Left ventricle myocardium superior (tissue), 1 donor: ENCODE measurements at regions not wholly inside any gene's neighbourhood (a gene's known extent, or its start where the extent isn't known, plus 50 kb on each side); places are given as distances from the start of the nearest gene placed in this dataset.
"Not testable (repeated sequence)": the region's sequence is repeated elsewhere in the genome, so short reads cannot be mapped to it uniquely, and the experiment has no call there.

Source experiments
- ATAC-seq: fragments of 200-7000 bp; cut with Tn5 transposase; one replicate; pipeline ENCODE4 v1.9.1; 2020; ENCODE audit warnings: mild to moderate bottlenecking, moderate library complexity
- DNase-seq: peaks from one replicate; pipeline ENCODE4 v3.0.0-alpha.2; 2020
- intact Hi-C: fragments of 100-400 bp; cut with micrococcal nuclease; formaldehyde crosslinking; loops from one replicate; pipeline ENCODE4 v1.11.0; 2022
- donor health status: DM: no; HTN: yes; CAD: no; lungs with severe emphysema.

DNA sequence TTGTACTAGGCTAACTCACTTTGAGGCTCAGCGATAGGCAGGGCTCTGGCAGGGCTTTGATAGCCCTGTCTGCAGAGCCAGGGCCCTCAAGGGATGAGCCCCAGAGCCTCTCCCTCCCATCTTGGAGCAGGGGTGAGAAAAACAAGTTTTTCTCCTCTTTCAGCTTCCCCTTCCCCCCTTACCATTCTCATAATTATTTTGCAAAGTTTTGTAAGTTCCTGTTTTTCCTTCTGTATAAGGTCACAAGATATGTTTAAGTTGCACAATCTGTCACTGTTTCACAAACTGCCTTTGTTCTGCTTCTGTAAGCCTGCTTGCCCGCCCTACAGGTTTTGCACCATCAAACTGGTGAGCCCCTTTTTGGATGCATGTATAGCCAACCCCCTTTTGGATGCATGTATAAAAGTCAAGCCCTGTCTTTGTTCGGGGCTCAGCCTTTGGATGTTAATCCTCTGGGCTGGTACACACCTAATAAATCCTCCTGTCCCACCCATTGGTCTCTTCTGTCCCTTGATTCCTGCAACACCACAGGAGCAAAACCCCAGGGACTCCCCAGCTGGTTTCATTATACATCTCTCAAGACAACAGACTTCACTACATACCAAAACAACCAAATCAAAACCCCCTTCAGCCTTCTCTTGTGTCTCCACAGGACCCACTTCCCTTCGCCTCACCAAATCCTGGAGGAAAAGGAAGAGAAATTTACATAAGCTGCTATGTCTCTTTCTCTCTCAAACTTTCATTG is 52.5 kb upstream of the RESF1 start:
- ATAC-seq: peak; percentile 18
- intact Hi-C loops: no loop called here
- no peak for DNase-seq

DNA sequence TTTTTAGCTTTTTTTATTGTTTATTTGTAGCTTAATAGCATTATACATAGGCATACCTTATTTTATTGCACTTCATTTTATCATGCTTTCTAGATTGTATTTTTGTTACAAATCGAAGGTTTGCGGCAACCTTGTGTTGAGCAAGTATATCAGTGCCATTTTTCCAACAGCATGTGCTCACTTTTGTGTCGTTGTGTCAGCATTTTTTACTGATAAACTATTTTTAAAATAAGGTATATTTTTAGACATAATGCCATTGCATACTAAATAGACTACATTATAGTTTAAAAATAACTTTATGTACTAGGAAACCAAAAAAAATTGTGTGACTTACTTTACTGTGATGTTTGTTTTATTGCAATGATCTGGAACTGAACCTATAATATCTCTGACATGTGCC is 56.2 kb upstream of the RESF1 start:
- ATAC-seq (no peak), DNase-seq (no peak)
- intact Hi-C loops: no loop called here

DNA sequence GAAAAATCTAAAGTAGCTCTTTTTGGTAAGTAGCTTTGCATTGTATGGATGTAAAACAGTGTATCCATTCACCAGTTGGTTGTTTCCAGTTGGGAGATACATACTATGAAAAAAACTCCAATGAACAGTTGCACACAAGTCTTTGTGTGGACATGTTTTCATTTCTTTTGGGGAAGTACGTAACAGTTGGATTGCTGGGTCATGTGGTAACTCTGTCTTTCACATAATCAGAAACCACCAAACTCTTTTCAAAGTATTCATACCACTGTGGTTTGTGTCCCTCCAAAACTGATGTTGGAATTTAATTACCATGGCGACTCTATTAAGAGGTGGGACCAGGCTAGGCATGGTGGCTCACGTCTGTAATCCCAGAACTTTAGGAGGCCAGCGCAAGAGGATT is 58.9 kb upstream of the RESF1 start:
- ATAC-seq (no peak), DNase-seq (no peak)
- intact Hi-C loops: no loop called here

DNA sequence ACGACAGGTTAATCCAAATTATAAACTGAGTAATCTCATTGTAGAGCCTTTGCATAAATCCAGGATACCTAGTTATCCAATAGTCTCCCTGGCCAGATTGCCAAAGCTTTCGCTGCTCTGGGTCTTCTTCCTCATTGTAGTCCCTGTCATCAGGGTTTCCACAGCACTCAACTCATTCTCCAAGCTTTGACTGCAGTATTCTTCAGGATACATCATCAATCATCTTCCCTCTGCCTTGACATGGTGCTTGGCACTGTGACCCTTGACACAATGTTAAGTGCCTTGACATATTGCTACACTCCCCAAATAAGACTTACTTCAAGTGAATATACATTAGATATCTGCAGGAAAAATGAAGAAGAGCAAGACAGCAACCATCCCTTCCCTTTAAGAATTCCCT is 60.1 kb upstream of the RESF1 start:
- DNase-seq (no peak), ATAC-seq (no peak)
- intact Hi-C loops: no loop called here

DNA sequence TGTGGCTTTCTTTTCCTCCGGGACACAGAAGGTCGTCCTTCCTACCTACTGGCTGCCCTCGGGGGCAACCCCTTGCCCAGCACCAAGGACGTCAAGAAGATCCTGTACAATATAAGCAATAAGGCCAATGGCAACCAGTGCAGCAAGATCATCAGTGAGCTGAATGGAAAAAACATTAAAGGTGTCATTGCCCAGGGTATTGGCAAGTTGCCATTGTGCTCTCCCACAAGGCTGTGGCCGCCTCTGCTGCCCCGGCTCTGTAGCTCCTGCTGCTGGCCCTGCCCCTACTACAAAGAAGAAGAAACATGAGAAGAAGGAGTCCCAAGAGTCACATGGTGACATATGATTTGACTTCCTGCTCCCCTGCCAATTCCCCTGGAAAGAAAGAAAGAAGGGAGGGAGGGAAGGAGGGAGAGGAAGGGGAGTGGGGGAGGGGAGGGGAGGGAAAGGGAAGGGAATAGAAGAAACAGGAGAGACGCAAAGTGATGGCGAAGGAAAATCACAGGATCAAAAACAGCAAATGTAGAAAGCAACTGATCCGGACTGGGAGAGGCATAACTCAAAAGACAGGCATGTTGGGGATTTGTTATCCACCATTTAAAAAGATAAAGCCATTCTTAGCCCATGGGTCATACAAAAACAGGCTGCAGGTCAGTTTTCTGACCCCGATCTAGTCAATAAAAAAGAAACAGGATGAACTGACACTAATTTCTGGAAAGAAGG is 61.3 kb upstream of the RESF1 start:
- intact Hi-C loops: no loop called here
- DNase-seq (peak; percentile 59), ATAC-seq (peak; percentile 80)

DNA sequence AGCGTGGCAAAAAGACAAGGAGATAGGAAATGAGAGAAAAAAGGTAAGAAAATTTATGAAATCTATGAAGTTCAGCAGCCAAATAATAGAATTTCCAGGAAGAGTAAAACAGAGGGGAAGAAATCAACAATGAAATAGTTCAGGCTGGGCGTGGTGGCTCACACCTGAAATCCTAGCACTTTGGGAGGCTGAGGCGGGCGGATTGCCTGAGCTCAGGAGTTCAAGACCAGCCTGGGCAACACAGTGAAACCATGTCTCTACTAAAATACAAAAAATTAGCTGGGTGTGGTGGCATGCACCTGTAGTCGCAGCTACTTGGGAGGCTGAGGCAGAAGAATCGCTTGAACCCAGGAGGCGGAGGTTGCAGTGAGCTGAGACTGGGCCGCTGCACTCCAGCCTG is 62.1 kb upstream of the RESF1 start:
- intact Hi-C loops, DNase-seq: not testable (repeated sequence)
- ATAC-seq: peak; percentile 30

DNA sequence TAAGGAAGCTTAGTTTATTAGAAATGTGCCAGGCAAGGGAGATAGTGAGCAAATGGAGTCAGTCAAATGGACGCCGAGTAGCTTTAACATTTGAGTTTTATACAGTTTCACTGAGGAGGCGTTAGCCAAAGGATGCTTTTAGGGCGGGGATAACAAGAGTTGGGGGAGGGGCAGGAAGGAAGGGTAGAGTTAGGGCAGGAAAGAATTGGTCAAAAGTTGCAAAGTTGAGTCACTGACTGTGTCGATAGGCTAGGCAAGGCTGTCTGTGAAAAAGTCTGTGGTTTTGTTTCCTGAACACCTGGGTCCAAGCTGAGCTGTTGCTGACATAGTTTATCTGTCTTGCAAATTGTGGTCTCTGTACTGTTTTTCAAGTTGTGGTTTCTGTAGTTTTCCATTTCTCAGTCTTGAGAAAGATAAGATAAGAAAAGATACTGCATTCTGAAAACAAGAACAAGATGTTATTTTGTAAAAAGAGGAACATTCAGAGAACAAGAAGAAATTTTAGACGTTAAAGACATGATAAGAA is 62.6 kb upstream of the RESF1 start:
- ATAC-seq (peak; percentile 89), DNase-seq (no peak)
- intact Hi-C loops: no loop called here

DNA sequence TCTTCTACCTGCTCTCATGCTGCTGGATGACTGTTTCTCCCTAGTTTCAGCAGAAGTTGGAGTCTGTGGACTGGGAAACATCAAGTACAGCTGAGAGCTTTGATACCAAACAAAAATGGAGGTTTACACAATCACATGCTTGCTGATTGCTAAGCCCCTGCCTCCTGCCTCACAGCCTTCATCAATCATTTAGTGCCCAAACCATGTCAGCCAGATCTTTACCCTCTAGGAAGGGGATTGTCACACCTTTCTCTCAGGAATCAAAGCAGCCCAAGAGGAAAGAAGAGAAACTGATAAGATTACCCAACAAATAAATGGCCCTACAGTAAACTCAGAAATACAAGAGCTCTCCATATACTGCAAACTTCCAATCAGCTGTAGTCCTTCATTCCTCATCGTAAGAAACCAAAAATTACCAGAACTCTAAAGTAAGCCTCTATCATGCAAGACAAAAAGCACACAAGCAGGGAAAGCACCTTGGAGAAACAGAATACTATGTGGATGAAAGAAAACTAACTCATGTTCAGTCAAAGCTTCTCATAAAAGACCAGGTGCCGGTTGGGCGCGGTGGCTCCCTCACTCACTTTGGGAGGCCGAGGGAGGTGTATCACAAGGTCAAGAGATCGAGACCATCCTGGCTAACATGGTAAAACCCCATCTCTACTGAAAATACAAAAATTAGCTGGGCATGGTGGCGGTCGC is 63.6 kb upstream of the RESF1 start:
- DNase-seq (no peak), ATAC-seq (no peak)
- intact Hi-C loops: no loop called here

DNA sequence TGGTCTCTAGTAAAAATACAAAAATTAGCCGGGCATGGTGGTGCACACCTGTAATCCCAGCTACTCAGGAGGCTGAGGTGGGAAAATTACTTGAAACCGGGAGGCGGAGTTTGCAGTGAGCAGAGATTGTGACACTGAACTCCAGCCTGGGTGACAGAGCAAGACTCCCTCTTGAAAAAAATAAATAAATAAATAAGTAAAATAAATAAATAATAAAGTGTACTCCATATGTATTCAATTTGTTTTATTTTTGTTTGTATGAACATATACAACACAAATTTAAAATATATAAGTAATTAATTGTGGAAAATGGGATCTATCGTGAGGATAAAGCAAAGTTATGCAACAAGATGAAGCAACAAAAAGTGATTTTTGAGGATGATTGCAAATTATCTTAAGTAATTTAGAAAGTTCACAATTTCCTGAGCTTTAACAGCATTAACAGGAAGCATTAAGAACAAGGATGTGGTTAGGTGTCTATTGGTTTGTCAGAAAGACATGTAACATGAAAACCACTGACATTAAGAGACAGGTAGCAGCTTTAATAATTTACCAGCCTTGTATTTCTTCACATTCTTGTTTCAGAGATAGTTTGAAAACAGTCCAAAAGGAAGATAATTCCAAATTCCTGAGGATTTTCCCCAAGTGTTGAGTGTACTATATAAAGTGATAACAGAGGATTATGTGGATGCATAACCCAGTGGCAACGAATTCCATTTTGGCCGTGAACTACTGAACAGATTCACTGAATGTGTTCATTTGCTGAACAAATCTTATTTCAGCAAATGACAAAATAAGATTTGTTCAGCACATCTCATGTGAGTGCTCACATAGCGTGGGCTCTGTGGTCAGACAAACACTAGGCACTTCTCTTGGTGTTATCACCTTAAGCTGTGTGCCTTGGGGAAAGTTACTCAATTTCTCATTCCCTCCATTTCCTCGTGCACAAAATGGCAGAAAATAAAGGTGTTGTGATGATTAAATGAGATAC is 68.6 kb upstream of the RESF1 start:
- ATAC-seq: no peak
- DNase-seq: no peak
- intact Hi-C loops: no loop called here

DNA sequence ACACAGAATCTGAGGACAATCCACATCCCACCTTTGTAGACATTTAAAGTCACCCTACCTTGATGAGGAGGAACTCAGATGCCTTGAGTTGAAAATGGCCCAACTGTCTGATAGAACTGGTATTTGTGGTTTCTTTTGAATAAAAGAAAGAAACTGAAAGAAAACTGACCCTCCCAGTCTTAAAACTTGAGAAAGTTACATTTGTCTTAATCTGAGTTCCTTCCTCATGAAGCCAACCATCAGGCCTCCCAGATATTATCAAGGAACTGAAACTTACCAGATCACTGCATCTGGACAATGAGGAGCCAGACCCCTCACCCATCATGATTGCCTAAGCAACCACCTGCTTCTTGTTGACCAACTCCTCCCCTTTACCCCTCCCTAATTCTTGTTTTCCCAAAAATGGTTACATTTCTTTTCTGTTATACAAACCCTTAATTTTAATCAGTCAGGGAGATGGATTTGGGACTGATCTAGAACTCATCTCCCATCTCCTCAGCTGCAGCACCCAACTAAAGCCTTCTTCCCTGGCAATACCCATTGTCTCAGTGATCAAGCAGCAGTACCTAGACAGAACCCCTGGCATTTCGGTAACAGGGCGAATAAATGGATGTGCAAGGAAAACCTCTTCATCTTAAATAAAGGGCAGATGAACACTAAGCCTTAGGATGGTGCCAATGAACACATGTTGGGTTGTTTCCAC is 72.0 kb upstream of the RESF1 start:
- intact Hi-C loops: no loop called here
- DNase-seq: no peak
- ATAC-seq: peak; percentile 48

DNA sequence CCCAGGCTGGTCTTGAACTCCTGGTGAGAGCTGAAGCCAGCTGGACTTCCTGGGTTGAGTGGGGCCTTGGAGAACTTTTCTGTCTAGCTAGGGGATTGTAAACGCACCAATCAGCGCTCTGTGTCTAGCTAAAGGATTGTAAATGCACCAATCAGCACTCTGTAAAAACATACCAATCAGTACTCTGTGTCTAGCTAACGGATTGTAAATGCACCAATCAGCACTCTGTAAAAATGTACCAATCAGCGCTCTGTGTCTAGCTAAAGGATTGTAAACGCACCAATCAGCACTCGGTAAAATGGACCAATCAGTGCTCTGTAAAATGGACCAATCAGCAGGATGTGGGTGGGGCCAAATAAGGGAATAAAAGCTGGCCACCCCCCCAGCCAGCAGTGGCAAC is 76.5 kb upstream of the RESF1 start:
- intact Hi-C loops, ATAC-seq, DNase-seq: not testable (repeated sequence)

DNA sequence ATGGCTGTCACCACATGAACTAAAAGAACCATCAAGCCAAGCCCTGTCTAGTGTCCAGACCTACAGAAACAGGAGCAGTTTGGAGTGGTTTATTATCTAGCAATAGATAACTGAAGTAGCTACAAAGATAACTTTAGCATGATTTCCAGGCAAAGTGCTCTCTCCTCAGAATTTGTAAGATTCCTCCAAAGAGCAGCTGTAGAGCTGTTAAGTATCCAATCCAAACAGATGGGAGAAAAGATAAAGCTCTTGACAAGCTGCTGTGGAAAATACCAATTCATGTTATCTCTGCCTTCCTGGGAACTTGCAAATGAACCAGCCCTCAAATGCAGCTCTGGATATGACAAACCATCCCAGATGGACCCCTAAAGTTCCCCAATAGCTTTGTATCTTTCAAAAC is 78.9 kb upstream of the RESF1 start:
- ATAC-seq (no peak), DNase-seq (no peak)
- intact Hi-C loops: no loop called here

DNA sequence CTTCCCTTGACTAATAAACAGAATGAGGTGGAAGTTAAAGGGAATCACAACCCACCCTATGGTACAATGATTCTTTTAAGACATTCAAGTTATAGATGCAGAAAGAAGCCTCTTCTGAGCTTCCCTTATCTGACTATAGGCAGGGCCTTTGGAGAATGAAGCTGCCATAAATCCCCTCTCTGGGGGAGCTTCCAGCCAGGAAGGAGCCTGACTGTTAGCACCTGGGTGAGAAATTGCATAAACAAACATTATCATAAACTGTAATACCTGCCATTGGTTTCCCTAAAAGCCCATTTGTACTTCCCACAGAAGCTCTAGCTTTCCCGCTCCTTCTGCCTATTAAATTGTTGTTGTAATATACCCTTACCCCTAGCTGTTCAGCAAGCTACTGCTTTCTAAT is 81.3 kb upstream of the RESF1 start:
- intact Hi-C loops: no loop called here
- ATAC-seq: no peak
- no peak for DNase-seq

DNA sequence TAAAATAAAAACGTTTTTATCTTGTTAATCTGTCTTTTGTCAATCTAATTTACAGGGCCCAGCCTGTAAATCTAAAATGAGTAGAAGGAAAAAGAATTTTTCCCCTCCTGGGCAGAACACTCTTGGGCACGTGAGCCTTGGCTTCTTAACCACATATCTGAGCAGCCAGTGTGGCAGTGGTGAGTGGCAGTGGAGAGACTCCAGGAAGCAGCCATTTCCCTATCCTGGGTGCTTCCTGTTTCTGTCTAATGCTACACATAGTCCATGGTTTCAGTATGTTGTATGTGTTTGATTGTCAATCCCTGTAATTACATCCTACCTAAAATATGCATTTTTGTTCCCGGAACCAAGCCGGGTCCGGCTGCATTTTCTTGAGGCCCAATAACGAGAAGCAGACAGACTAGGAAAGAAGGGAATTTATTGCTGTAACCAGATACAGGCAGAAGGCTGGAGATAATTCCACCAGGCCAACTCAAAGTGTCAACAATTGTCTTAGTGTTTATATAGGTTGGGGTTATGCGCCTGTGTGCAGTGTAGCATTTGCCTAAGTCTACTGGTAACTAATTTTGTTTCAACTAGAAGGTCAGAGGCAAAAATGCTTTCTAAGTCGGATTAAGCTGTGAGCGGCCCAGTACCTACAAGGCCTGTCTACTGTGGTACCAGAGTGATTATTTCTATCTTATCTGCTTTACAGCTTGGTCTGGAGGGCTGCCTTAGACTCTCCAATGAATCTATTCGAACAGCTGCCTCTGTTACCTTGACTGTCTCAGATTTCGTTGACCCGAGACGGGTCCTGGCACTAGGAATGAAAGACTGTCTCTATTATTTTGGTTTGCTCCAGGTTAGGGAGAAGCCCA is 82.4 kb upstream of the RESF1 start:
- intact Hi-C loops: no loop called here
- no peak for DNase-seq
- ATAC-seq: peak; percentile 69

DNA sequence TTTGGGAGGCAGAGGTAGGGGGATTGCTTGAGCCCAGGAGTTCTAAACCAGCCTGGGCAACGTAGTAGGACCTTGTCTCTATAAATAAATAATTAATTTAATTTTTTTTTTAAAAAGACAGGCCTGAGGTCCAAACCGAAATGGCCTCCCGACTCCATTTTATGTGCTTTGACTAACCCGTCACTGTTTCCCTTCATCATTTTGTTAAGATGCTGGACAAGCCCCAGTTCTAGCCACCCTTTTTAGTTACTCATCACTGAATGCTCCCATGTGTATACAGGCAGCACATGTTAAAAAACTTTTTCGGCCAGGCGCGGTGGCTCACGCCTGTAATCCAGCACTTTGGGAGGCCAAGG is 83.6 kb upstream of the RESF1 start:
- intact Hi-C loops: no loop called here
- no peak for DNase-seq
- ATAC-seq: no peak

DNA sequence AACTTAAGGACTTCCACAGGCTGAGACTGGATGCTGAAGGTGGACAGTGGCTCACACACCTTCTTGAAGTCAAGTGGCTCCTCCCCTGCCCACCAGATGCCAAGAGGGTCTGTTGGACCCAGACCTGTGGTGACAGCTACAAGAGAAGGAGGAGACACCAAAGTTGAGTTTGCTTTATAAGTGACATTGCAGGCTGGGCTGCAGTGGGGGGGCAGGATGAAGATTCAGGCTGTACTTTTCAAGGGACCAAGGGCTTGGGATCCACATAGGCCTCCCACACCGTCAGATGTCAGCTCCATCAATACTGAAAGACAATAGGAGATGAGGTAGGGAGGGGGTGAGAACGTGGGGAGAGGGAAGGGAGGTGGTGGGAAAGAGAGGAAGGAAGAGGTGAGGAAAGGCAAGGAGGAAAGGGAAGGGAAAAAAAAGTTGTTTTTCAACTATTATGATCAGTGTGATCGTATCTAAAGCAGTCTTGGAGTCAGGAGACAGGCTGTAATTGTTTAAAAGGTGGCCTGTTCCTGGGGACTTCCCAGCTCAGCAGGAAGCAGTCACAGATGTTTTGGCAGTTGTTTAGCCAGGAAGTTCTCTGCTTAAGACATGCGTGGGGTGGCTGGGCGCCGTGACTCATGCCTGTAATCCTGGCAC is 84.1 kb upstream of the RESF1 start:
- peak; percentile 85 for ATAC-seq

More for the DNA sequence above, 84.1 kb upstream of the RESF1 start:
- intact Hi-C loops: no loop called here
- peak; percentile 67 for DNase-seq
